GM10266 (cell line): ENCODE measurements at regions not wholly inside any gene's neighbourhood (a gene's known extent, or its start where the extent isn't known, plus 50 kb on each side); places are given as distances from the start of the nearest gene placed in this dataset.

Experiments used
- DNase-seq: peaks from one replicate; pipeline ENCODE4 v3.0.0; 2012; ENCODE audit errors: extremely low spot score
- TF ChIP-seq, protein P1 (sequence below): IDR thresholded peaks from 2 replicates; pipeline ENCODE4 v1.5.1; 2012; ENCODE audit warnings: mild to moderate bottlenecking, low read depth; ENCODE audit not compliant: control insufficient read depth, insufficient read depth; ENCODE audit errors: missing control alignments

DNA sequence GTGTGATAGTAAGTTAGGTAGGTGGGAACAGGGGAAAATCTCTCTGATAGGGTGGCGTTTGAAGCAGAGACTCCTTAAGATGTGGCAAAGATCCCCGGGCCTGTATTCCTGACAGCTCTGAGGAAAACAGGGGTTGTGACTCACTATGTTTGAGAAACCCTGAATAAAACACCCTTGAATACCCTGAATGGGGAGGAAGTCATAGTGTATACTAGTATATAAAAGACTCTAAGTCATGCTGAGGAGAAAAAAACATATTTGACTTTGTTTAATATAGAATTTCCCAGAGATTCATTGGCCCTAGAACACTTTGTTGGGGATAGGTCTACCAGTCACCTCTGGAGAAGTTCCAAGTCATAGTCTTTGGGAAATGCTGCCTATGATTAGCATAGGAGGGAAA is 590.9 kb downstream of the IRS1 start:
- DNase-seq, result no peak
- TF ChIP-seq, protein P1, sequence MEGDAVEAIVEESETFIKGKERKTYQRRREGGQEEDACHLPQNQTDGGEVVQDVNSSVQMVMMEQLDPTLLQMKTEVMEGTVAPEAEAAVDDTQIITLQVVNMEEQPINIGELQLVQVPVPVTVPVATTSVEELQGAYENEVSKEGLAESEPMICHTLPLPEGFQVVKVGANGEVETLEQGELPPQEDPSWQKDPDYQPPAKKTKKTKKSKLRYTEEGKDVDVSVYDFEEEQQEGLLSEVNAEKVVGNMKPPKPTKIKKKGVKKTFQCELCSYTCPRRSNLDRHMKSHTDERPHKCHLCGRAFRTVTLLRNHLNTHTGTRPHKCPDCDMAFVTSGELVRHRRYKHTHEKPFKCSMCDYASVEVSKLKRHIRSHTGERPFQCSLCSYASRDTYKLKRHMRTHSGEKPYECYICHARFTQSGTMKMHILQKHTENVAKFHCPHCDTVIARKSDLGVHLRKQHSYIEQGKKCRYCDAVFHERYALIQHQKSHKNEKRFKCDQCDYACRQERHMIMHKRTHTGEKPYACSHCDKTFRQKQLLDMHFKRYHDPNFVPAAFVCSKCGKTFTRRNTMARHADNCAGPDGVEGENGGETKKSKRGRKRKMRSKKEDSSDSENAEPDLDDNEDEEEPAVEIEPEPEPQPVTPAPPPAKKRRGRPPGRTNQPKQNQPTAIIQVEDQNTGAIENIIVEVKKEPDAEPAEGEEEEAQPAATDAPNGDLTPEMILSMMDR, result no peak

DNA sequence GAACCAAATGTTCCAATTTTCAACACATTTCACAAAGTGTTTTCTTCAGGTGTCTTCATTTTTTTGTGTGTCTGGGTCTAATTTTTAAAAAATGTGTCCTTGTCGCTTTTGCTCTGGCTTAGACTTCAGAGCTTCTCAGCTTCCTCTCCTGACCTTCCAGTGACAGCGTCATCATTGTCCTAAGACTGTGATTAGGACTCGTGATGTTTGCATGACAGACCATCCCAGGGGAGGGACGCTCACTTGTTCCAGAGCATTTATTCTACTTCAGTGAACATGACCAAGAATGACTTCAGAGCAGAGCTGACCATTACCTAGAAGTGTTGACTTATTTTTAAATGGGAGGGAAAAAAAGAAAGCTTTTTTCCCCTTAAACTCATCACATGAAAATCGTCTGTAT is 591.9 kb downstream of the IRS1 start:
- DNase-seq, result no peak
- TF ChIP-seq, protein P1, result no peak

DNA sequence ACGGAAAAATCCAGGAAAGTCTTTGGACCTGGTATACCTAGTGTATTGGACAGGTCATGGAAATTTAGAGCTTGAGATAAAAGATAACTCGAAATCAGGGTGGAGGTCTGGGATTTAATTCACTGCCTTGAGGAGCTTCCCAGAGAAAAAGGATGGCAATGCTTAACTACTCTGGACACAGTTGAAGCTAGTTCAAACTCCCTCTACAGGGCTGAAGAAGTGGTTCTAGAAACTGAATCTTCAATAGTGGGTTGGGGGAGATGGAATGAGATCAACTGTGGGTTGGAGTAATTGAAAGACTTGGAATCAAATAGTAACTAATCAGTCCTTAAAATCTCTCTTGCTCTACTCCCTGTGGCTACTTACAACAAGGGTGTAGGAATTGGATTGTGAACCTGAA is 600.1 kb downstream of the IRS1 start:
- TF ChIP-seq, protein P1, result no peak
- DNase-seq, result no peak

DNA sequence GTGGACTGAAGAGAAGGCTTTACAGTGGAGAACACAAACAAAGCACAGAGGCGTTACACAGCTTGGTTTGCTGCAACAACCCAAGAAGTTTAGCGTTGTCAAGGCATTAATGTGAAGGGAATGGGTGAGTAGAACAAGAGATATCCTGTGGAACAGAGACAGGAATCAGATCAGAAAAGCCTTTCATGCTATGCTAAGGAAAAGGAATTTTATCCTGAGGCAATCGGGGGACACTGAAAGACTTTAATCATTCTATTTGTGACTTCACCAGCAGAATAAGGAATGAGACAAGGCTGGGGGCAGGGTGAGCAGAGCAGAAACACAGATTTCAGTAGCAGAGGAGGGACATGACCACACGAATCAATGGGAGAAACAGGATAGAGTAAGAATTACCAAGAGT is 600.7 kb downstream of the IRS1 start:
- no peak for DNase-seq

DNA sequence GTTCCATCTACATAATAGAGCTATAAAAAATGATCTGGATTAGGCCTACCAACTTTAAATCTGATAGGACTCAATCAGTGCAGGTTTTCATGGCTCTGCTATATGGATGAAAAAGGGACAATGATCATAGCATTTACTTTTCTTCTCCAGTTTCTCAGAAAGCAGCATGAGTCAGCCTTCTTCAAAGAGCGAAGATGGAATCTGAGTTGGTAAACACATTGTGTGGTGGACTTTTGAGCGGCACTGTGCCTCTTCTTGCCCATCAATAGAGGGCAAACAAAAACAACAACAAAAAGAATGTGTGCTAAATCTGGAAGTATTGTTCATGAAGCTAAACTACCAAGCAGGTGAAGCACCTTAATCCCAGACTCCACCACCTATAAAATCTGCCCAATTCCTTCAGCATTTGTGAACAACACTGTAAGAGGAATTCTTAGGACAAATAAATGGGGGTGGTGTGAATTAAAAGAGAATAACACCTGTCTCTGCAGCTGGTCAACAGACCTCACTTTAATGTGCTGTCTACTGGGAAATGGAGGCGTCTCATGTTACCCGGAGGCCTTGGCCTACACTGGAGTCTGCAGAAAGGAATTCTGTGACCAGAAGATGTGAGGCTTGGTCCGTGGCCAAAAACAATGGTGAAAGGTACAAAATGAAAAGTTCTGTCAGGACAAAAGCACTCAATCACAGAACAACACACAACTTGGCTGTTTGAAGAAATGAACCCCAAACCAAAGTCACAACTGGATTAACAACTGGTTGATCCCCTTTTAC is 609.0 kb downstream of the IRS1 start:
- DNase-seq, result no peak
- TF ChIP-seq, protein P1, result no peak

More for the DNA sequence above, 600.7 kb downstream of the IRS1 start:
- TF ChIP-seq, protein P1, result no peak

DNA sequence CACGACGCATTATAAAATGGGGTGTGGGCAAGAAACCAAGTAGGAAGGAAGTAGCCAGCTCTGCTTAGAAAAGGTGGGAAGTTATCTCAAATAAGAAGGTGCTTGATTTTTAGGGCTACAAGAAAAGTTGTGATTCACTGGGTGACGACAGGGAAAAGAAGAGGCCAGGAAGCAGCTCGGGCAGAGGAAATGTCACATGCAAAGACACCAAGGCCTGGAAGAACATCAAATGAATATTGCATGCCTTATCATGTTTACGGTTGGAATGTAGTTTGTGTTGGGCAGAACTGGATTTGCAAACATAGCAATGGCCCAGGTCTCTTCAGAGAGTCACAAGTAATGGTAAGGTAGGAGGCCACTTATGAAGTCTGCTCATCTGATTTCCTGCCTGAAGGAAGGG is 610.6 kb downstream of the IRS1 start:
- DNase-seq, result no peak
- TF ChIP-seq, protein P1, result no peak

DNA sequence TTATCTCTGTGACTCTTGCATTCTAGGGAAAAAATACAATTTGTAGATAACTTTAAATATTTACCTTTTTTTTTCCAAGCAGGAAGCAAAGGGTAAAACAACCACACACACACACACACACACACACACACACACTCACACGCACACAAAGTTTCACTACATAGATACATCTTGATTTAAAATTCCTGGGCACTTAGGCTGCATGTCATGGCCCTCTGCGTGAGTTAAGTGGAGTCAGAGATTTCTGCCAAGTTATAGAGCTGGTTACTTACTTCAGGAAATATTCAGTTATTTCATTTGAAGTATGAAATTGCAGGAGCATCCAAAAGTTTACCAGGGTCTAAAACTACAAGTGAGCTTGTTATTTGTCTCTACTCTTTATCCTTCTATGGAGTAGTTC is 612.0 kb downstream of the IRS1 start:
- TF ChIP-seq, protein P1, result no peak
- no peak for DNase-seq
